ENCODE measurements at regions not wholly inside any gene's neighbourhood (a gene's known extent, or its start where the extent isn't known, plus 50 kb on each side); places are given as distances from the start of the nearest gene placed in this dataset.

- no peaks in the 10 kb centered on the region for H3K23me2 ChIP-seq (ENCODE audit: insufficient read length, low read depth, low read length, poor library complexity, severe bottlenecking)
- H3K79me1 ChIP-seq (ENCODE audit: insufficient read depth, low read depth, low read length, poor library complexity, severe bottlenecking): no peaks in the 10 kb centered on the region
- H3K56ac ChIP-seq (ENCODE audit: insufficient read length, low read depth, low read length): no peak overlapping the region
- no peak overlapping the region for H4K91ac ChIP-seq (ENCODE audit: insufficient read length, low read depth, low read length)
- no peak overlapping the region for H2BK12ac ChIP-seq (ENCODE audit: insufficient read length, low read depth, low read length)
- no CpG with 5 or more reads among the region's 6 CpGs for WGBS (ENCODE audit: extremely low coverage, insufficient read length, low lambda C conversion rate)
- Mint-ChIP-seq H3K27me3 (ENCODE audit: low read depth) (no peaks in the 10 kb centered on the region), H3K4me1 (peaks cover 17 to 19% of the 10 kb centered on the region in 2 experiments), H3K36me3 (ENCODE audit: insufficient read depth in 1 of 3, low read depth in 3 of 3) (no peaks in the 10 kb centered on the region), H3K4me3 (no peak overlapping the region), H3K9me3 (no peaks in the 10 kb centered on the region), H3K27ac (peak overlapping the region in 1 of 3 experiments; percentile 90; a peak in 2 of 7 replicates)
- H4K8ac ChIP-seq (replicated peaks; ENCODE audit: insufficient read length, low read depth, low read length): no peak overlapping the region
- peaks cover 5% of the 10 kb centered on the region; the same call in 1 of the 2 replicates for H3K4me1 ChIP-seq (ENCODE audit: insufficient read depth, low read length)
- H3K27me3 ChIP-seq (ENCODE audit: insufficient read depth, low read length): no peaks in the 10 kb centered on the region
- no peak overlapping the region for H3K18ac ChIP-seq (ENCODE audit: insufficient read length, low read depth, low read length)
- H2BK20ac ChIP-seq (ENCODE audit: low read depth, low read length, poor library complexity, severe bottlenecking): no peak overlapping the region
- H2AK5ac ChIP-seq (ENCODE audit: insufficient read length, low read length): no peak overlapping the region
- no peak overlapping the region for H3K4me2 ChIP-seq (ENCODE audit: insufficient read depth, insufficient read length, low read length)
- H3K14ac ChIP-seq (ENCODE audit: insufficient read depth, low read length): no peak overlapping the region
- no peak overlapping the region for H3K23ac ChIP-seq (ENCODE audit: insufficient read length, low read depth, low read length)
- H3K79me2 ChIP-seq (ENCODE audit: insufficient read depth, low read length): no peaks in the 10 kb centered on the region
- no peaks in the 10 kb centered on the region for H4K20me1 ChIP-seq (ENCODE audit: control insufficient read depth, insufficient read depth, insufficient read length)
- no peak overlapping the region for H4K5ac ChIP-seq (ENCODE audit: insufficient read length, low read depth, low read length)
- DNase-seq: no peak
- no peak overlapping the region for H3K4ac ChIP-seq (ENCODE audit: low read depth, low read length)
- no peak overlapping the region for H2BK5ac ChIP-seq (ENCODE audit: insufficient read length, low read length)
- TF ChIP-seq CTCF (conservative IDR thresholded peaks at IDR 0.05): no peak
- no peak overlapping the region for H2AFZ ChIP-seq (ENCODE audit: low read length)
- H3T11ph ChIP-seq (ENCODE audit: low read length): no peak overlapping the region
- no peak overlapping the region for H3K9ac ChIP-seq (ENCODE audit: extremely low read depth, insufficient read length, low read length)
- no peaks in the 10 kb centered on the region for H3K9me3 ChIP-seq (ENCODE audit: control insufficient read depth, low read depth, low read length)
- no peak overlapping the region for H3K27ac ChIP-seq (ENCODE audit: insufficient read length, low read depth, low read length)
- H2BK120ac ChIP-seq (ENCODE audit: low read depth, low read length, poor library complexity, severe bottlenecking): no peak overlapping the region
- no peak overlapping the region for H2BK15ac ChIP-seq (ENCODE audit: low read depth, low read length)
These were observed 444.4 kb downstream of the HDGFL1 start for GRCh38 chr6:23013776-23014175.
